Lower leg skin (tissue), 3 donors: ENCODE measurements at regions not wholly inside any gene's neighbourhood (a gene's known extent, or its start where the extent isn't known, plus 50 kb on each side); places are given as distances from the start of the nearest gene placed in this dataset.

Source experiments
- POLR2A ChIP-seq, 2 donors: fragments of 450-650 bp; IDR thresholded peaks; one replicate each; pipeline ENCODE4 v1.6.1; 2016 to 2017; ENCODE audit warnings: antibody characterized with exemption in 2 of 2, mild to moderate bottlenecking in 1 of 2, moderate library complexity in 1 of 2
- TF ChIP-seq, protein P1 (sequence below), 3 donors: fragments of 450-650 bp; IDR thresholded peaks; one replicate each; pipeline ENCODE4 v1.5.1; 2016; ENCODE audit warnings: antibody characterized with exemption in 3 of 3, mild to moderate bottlenecking in 3 of 3, moderate library complexity in 2 of 3

DNA sequence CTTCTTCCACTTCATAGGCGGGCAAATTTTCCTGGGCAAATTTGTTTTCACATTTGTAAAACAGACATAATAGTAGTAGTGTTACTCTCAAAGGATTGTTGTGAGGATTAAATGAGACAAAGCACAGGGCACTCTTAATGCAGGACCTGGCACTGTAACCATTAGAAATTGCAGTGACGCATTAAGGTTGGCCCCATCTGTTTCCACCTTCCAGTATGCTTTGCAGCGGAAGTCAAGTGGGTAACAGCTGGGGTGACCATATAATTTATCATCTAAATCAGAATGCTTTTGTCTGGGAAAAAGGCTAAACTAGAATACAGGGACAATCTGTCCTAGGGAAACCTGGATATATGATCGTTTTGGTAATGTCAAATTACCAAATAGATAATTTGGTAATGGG, 132.5 kb upstream of the CACHD1 start:
- TF ChIP-seq, protein P1, sequence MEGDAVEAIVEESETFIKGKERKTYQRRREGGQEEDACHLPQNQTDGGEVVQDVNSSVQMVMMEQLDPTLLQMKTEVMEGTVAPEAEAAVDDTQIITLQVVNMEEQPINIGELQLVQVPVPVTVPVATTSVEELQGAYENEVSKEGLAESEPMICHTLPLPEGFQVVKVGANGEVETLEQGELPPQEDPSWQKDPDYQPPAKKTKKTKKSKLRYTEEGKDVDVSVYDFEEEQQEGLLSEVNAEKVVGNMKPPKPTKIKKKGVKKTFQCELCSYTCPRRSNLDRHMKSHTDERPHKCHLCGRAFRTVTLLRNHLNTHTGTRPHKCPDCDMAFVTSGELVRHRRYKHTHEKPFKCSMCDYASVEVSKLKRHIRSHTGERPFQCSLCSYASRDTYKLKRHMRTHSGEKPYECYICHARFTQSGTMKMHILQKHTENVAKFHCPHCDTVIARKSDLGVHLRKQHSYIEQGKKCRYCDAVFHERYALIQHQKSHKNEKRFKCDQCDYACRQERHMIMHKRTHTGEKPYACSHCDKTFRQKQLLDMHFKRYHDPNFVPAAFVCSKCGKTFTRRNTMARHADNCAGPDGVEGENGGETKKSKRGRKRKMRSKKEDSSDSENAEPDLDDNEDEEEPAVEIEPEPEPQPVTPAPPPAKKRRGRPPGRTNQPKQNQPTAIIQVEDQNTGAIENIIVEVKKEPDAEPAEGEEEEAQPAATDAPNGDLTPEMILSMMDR (IDR thresholded peaks at IDR 0.05) = no peak
- TF ChIP-seq POLR2A (IDR thresholded peaks at IDR 0.05) = no peak
